NCI-H2107 treated with DMSO at 0.1 percent for 48 hours (cell line): ENCODE measurements at regions not wholly inside any gene's neighbourhood (a gene's known extent, or its start where the extent isn't known, plus 50 kb on each side); places are given as distances from the start of the nearest gene placed in this dataset.
"Not testable (repeated sequence)": the region's sequence is repeated elsewhere in the genome, so short reads cannot be mapped to it uniquely, and the experiment has no call there.

Source experiments
- DNase-seq: peaks from one replicate; lab custom pipeline; 2025; ENCODE audit not compliant: unreplicated experiment; lab: John Stamatoyannopoulos, UW

DNA sequence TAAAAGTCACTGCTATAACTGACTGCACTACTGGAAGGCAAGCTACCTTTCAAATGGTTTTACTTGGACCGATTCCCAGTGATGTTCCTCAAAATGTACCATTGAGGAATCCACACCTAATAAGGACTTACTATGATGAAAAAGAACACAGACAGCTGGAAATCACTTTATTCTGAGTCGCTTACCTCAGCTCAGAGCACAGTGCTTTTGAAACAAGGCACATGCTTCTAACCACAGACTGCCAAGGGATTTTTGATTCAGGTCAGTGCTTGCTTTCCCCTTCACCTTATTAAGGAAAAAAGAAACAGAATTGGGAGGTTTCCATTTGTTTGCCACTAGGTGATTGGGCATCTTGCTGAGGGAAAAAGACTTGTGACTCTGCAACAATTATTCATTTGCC lies 707.5 kb upstream of the FSHR start:
- no peak for DNase-seq

DNA sequence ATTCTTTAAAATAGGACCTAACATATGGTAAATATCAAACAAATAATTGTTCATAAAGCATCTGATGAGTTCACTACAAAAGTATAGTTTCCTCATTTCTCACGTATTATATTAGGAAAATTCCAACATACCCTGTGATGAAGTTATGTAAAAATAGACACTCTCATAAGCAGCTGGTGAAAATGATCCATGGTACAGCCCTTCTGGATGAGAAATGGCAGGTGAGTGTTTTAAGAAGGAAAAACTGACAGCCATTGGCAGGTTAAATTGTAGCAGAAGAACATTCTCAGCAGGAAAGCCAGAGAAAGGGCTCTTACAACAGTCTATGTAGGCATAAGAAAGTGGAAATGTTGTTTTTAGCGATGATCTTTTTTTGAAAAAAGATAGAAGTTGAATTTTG lies 706.5 kb upstream of the FSHR start:
- no peak for DNase-seq

DNA sequence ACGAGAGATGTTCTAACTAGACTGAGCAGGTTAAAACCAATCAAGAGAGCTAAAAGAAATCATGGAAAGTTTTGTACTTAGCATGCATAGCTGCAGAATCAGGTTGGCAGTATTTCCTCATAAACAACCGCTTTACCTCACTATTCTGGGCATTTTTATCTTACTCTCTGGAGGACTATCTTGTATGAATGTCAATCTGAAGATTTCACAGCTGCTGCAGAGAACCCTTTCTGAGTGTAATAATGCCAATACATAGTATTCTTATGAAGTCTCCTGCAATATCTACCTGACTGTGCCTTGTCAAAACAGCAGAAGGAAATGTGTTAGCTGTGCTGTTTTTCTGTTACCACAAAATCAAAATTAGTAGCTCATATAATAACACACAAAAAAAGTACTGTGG lies 705.9 kb upstream of the FSHR start:
- no peak for DNase-seq

DNA sequence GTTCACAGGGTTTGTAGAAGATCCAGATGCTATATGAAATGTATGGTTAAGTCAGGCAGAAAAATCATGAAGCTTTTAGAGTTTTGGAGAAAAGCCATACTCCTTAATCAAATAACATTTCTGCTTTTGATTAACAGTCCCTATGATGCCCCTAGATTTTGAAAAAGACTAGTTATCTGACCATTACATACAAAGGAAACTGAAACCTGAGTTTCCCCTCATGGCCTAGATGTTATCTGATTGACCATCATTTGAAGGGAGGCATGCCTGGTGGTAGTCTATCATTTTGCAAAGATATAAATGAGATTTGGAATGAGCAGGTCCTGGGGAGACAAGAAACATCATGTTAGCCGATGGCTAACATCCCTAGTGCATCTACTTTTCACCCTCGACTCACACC lies 704.3 kb upstream of the FSHR start:
- no peak for DNase-seq

DNA sequence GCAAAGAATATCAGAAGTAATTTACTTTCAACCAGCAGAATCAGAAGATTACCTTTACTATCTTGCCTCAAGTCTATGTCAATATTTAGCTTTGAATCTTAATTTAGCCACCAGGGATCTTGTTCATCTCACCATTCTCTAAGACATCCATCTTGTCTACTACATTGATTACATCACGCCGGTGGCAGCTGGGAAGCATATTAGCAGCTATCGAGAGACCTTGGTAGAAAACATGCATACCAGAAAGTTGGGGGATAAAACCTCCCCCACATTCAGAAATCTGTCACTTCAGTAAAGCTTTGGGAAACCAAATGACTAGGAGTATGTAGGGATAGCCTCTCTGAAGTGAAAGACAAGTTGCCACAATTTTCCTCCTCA lies 703.8 kb upstream of the FSHR start:
- DNase-seq = no peak

DNA sequence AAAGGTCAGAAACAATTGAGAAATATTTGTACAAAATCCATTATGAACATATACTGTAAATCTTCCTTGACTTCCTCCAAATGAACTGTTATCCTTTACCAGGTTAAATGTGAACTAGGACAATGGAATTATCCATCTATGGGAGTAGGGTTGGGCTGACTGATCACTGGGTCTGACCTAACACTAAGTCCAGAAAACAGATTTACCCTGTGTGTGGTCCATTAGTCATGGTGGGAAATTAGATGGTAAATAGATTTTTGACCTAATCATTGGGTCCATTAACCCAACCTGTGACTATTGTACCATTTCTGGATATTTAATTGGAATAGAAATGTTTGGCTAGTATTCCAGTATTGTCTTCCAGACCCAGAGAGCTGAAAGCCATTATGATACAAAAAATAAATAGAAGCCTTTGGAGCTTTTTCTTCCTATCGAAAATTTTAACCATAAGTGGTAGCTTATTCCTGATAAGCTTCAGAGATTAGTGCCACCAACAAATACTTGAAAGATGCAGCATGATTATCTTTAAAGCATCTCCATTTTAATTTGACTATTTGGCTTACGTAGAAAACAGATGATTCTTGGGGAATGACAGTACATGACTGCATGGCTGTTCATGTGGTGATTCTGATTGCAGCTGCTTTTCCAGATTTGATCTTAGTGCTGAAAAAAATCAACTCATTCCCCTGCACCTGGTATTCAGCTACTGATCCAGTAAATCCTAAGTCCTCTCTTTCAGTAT lies 703.2 kb upstream of the FSHR start:
- no peak for DNase-seq

DNA sequence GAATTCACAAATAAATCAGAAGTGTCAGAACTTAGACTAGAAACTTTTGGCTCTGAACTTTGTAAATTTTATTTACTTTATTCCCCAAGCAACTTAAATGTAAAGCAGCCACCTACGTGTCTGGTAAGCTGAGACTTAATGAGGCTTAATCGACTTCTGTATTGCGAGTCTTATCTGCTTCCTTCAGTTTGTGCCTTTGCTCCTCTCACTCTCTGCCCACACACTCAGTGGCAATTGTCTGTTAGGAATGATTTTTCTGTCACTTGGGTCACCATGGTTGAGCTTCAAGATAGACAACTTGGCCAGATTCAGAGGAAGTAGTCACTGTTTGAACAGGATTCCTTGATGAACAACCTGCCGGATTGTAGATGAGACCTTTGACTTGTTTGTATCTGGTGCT lies 691.4 kb upstream of the FSHR start:
- no peak for DNase-seq

DNA sequence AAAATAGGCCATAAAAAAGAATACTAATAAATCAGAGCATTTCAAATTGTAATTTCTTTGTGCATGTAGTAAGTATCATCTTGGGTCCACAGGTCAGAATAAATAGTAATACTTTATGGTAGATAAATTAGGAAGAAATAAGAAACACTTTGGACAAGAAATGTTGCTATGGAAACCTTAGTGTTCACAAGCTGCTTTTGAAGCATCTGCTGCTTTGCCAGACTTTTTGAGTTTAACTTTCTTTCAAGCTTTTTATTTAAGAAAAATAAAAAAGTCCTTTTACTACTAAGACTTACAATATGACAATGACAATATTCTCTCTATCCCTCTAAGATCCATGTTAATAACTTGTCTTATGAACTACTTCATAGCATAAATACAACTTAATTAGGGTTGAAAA lies 690.7 kb upstream of the FSHR start:
- DNase-seq = no peak

DNA sequence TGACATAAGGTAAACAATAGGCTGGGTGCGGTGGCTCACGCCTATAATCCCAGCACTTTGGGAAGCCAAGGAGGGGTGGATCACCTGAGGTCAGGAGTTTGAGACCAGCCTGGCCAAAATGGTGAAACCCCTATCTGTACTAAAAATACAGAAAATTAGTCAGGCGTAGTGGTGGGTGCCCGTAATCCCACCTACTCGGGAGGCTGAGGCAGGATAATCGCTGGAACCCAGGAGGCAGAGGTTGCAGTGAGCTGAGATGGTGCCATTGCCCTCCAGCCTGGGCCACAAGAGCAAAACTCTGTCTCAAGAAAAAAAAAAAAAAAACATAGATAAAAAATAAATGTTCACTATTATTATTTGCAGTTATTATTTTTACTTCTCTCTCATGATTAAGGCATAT lies 689.8 kb upstream of the FSHR start:
- not testable (repeated sequence) for DNase-seq

DNA sequence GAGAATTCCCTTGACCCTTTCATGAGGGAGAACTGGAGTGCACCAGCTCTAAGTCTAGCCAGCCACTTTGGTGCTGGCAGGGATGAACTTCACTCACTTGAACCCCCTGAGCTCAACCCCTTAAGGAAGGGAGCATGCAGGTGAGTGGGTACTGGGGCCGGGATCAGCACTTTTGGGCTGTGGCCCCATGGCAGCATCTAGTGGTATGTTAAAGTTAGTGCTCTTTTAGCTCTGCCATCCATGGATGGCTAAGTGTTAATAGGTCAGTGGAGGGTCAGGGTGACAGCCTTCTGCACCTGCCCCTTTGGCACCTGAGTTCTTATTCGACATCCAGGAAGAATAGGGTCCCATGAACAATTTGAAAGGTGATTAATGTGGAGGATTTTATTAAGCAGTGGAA lies 689.0 kb upstream of the FSHR start:
- no peak for DNase-seq

DNA sequence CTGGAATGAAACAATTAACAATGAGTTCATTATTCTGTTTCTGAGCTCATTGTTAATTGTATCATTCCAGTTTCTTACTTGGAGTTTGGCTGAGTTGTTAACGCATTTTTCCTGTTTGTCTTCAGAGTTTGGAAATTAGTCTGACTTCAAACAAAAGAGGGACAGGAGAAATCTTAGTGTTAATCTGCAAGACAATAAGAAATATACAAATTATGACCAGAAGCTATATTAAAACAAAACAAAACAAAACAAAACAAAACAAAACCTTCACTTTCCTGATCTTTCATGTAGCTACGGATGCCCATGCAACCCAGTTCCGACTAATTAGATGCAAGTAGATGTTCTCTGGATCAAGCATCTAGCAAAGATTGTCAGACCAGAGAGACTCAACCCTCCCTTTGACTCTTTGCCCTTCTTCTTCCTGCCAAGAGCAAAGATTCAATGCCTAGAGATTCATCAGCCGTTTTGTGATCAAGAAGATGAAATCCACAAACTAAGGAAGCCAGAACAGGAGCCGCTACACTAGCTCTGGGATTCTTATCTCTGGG lies 686.2 kb upstream of the FSHR start:
- no peak for DNase-seq

DNA sequence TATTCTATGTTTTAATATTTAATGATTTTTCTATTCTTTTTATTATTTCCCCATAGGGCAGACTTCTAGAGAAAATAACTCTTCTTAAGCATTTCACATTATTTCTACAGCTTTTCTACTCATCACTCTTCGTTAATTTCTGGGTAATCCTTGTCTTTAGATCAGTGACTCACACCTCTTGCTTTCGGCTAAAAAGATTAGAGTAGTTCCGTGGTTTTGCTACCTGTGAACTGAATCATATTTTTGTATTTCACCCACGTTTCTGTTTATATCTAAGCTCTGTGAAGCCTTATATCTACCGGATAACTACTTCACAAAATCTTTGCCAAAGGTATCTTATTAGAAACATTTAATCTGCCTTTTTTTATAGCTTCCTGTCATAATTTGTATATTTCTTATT lies 685.5 kb upstream of the FSHR start:
- no peak for DNase-seq

DNA sequence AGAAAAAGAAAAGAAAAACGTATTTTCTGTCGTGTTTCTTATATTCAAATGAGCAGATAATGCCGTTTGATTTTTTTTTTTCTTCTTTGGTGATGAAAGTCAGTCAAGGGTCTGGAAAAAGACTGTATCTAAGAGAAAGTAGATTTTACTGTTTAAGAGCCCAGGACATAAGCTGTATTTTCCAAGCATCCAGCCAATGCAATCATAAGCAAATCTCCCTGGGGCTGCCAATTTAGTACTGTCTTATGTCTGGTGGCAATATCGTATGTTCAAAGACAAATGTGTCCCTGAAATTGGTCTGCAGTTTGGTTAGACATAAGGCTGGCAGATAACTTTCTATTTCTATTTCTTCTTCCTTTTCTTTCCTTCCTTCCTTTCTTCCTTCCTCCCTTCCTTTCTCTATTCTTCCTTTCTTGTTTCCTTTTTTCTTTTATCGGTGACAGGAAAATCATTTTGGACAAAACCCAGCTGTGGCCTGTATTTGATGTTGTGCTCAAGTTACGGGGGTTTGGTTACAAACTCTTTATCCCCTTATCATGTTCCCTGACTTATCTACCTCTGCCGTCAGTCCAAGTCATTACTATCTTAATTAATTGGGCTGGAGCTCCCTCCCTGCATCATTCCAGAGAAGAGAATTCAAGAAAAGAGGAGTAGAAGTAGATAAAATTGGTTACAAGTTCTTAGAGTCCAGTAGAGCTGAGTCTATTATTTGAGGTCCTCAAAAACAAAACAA lies 683.4 kb upstream of the FSHR start:
- no peak for DNase-seq

DNA sequence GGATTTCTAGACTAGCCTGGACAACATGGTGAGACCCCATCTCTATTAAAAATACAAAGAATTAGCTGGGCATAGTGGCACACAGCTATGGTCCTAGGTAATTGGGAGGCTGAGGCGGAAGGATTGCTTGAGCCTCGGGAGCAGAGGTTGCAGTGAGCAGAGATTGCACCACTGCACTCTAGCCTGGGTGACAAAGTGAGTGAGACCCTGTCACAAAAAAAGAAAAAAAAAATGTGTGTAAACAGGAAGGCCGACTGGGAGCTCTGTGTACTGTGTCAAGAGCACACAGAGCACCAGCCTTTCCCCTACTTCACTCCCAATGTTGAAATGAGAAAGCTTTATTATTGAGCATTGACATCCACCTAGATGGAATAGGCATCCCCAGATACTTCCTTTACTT lies 681.7 kb upstream of the FSHR start:
- DNase-seq = no peak

DNA sequence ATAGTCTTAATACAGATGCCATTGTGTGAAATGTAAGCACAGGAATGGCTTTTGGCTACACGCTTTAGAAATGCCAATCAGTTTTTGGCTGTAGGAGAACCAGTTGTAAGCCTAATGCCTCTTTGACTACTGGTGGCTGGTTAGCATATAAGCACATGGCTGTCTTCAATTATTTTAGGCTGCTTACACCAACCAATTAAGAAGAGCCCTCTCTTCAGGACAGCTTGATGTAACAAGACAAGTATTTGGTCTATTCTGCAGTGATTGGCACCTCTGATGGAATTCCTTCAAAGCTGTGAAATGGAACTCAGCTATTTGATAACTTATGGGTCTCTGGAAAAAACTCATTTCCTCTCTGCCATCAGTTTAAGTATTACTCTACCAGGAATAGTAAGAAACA lies 680.1 kb upstream of the FSHR start:
- no peak for DNase-seq

DNA sequence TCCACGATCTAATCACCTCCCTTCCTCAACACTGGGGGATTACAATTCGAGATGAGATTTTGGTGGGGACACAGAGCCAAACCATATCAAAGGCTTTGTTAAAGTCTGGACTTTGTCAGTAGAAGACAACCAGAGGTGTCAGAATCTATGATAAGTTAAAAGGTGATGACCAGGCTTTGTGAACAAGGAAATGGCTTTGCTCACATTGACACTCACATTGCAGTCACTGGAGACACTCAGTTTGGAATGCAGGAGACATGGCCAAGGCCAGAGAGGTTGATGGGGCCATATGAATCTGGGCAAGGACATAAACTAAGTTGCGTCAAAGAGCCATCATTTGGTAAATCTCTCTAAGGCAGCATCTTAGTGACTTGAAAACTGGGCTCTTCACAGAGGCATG lies 678.2 kb upstream of the FSHR start:
- no peak for DNase-seq

DNA sequence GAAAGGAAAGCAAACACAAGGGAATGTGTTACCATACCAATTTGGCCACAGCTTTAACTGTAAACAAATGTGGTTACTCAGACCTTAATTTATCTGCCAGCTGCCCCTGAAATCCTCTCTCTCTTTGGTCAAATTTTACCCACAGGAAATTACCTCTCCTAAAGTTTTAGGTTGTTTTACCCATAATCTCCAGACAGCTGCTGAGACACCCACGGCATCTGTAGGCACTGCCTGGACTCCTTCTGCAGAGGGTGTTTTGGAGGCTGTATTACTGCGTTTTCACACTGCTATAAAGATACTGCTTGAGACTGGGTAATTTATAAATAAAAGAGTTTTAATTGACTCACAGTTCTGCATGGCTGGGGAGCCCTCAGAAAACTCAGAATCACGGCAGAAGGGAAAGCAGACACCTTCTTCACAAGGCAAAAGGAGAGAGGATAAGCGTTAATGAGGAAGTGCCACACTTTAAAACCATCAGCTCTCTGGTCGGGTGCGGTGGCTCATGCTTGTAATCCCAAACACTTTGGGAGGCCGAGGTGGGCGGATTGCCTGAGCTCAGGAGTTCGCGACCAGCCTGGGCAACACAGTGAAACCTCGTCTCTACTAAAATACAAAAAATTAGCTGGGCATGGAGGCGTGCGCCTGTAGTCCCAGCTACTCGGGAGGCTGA lies 677.5 kb upstream of the FSHR start:
- no peak for DNase-seq

DNA sequence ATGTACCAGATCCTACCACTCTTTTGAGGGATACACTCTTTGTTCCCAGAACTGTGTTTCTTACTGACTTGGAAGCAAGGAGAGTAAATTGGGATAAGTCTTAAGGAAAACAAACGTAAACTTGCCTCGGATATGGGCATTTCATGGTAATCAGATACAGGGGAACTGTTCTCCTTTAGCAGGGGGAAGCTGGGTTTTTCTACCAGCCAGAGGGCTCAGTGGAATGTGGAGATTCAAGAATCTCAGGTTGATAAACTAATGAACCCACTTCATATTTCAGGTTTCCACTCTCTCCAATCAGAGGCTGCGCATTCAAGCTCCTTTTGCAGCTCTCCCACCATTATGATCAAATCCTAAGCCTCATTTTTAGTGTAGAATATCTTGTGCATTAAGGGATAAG lies 676.5 kb upstream of the FSHR start:
- DNase-seq = no peak

DNA sequence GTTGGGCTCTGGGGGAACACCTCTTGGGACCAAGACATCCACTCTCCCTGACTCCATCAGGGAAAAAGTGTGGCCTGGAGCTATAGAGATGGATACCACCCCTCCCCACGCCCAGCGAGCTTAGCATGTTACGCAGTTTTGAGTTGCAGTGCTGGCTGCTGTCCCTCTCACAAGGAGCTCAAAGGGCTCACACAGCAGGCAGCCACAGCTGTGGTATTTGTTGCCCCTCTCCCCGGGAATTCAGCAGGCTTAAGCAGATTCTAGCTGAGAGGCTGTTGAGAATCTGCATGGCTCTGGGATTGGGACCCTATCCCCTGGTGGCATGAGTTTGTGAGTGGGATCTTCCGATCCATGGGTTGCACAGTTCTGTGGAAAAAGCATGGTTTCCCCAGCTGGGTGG lies 673.1 kb upstream of the FSHR start:
- no peak for DNase-seq

DNA sequence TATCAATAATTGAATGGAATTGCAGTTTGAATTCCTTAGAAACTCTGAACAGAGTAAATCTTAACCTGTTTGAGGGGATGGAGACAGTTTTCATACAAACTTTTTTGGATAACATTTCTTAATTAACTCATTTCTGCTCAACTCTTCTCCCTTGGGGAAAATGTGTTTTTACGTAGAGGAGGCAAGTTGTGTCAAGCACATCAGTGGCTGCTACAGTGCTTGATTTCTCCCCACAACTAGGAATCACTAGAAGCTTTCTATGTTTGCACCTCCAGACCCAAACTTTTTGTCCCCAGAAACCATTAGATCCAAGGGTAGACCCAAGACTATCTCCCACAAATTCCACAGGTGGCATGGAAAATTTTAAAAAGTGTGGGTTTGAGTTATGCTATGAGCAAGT lies 658.9 kb upstream of the FSHR start:
- DNase-seq = no peak

DNA sequence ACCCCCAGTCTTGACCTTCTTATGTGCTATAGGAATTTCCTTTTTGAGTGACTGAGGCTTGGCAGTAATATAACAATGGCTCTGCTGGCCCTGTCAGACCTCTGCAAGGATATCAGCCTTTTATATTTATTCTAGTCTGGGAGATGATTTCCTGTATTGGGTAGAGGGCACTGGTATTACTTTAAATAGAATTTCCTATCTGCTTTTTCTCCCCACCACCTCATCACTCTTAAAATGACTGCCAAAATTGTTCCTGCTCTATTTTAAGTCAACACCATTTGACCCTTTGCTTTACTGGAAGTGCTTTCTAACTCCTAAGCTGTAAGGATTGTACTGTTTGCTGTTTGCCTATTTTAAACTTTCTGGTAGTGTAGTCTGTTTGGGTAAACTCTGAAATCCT lies 658.4 kb upstream of the FSHR start:
- no peak for DNase-seq

DNA sequence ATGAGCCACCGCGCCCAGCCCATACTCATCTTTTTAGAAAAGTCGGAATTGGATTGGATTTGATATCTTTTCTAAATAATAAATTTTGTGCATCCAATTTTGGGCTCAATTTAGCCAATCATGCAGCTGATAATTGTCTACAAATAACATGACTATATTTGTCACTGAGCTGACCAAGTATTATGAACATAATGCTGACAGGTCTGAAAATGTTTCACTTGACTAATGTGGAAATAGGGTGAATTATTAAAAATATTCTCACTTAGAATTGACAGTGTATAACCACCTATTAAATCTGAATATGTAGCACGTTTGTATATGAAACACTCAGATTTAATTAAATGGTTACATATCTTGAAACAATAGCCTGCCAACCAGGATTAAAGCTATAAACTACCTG lies 657.2 kb upstream of the FSHR start:
- no peak for DNase-seq
